Naive thymus-derived CD4-positive, alpha-beta T cell (primary cell): ENCODE measurements at regions not wholly inside any gene's neighbourhood (a gene's known extent, or its start where the extent isn't known, plus 50 kb on each side); places are given as distances from the start of the nearest gene placed in this dataset.
A peak's percentile ranks its signal among the peaks of the same experiment; 100 is the strongest.
"Not testable (repeated sequence)": the region's sequence is repeated elsewhere in the genome, so short reads cannot be mapped to it uniquely, and the experiment has no call there.

Source experiments
- ATAC-seq: fragments of 150-1000 bp; cut with Tn5 transposase; 2 replicates; pipeline ENCODE4 v1.10.0; 2021; ENCODE audit warnings: mild to moderate bottlenecking, moderate library complexity
- CTCF ChIA-PET: fragments of 350-600 bp; sonication (Branson Sonifier 250); formaldehyde crosslinking; loops from one replicate; lab custom pipeline; 2021; ENCODE audit warnings: antibody characterized with exemption; lab: Charles Lee
- POLR2A ChIA-PET: fragments of 350-600 bp; sonication (Branson Sonifier 250); formaldehyde crosslinking; loops from one replicate; lab custom pipeline; 2021; ENCODE audit warnings: antibody characterized with exemption, inconsistent platforms; lab: Charles Lee
- DNase-seq, 9 donors: peaks; one replicate each; pipeline versions ENCODE4 v3.0.0 to v3.0.0-alpha.2; 2020 to 2022; ENCODE audit warnings: mixed read lengths in 1 of 9
- H3K27ac ChIP-seq: one replicate; pipeline ENCODE4 v1.7.0; 2013; ENCODE audit warnings: mild to moderate bottlenecking, low read depth, low read length, moderate library complexity
- H3K27me3 ChIP-seq, 2 donors: one replicate each; pipeline ENCODE4 v1.7.0; 2013; ENCODE audit warnings: low read length in 2 of 2, mild to moderate bottlenecking in 2 of 2, moderate library complexity in 2 of 2; ENCODE audit not compliant: control insufficient read depth in 2 of 2, insufficient read depth in 2 of 2
- H3K36me3 ChIP-seq, 3 experiments: 1 replicate in 2 of 3; 2 replicates in 1 of 3; pipeline ENCODE4 v1.7.0; 2013; ENCODE audit warnings: low read length in 3 of 3, mild to moderate bottlenecking in 3 of 3, moderate library complexity in 1 of 3; ENCODE audit not compliant: insufficient read depth in 3 of 3, control insufficient read depth in 2 of 3
- H3K4me1 ChIP-seq, 2 donors: one replicate each; pipeline ENCODE4 v1.7.0; 2013; ENCODE audit warnings: low read length in 2 of 2, mild to moderate bottlenecking in 2 of 2, moderate library complexity in 1 of 2; ENCODE audit not compliant: control insufficient read depth in 2 of 2, insufficient read depth in 2 of 2
- H3K4me3 ChIP-seq: 2 replicates; pipeline ENCODE4 v1.7.0; 2013; ENCODE audit warnings: mild to moderate bottlenecking, low read length
- H3K9me3 ChIP-seq, 3 experiments: 1 replicate in 2 of 3; 2 replicates in 1 of 3; pipeline ENCODE4 v1.7.0; 2013; ENCODE audit warnings: low read length in 3 of 3; ENCODE audit not compliant: control insufficient read depth in 2 of 3
- H3K27ac Mint-ChIP-seq, 9 donors: one replicate each; pipeline ENCODE4 v1.8.0; 2020 to 2022; ENCODE audit warnings: mixed read lengths in 9 of 9, mild to moderate bottlenecking in 8 of 9, moderate library complexity in 5 of 9, inconsistent platforms in 2 of 9
- H3K27me3 Mint-ChIP-seq, 5 donors: one replicate each; pipeline ENCODE4 v1.8.0; 2021 to 2022; ENCODE audit warnings: mixed read lengths in 5 of 5, mild to moderate bottlenecking in 1 of 5
- H3K36me3 Mint-ChIP-seq, 5 donors: one replicate each; pipeline ENCODE4 v1.8.0; 2020 to 2022; ENCODE audit warnings: mixed read lengths in 5 of 5, mild to moderate bottlenecking in 3 of 5, inconsistent platforms in 1 of 5
- H3K4me1 Mint-ChIP-seq, 7 donors: one replicate each; pipeline ENCODE4 v1.8.0; 2020 to 2022; ENCODE audit warnings: mixed read lengths in 7 of 7, mild to moderate bottlenecking in 3 of 7, inconsistent platforms in 1 of 7
- H3K4me3 Mint-ChIP-seq, 10 donors: one replicate each; pipeline ENCODE4 v1.8.0; 2020 to 2022; ENCODE audit warnings: mild to moderate bottlenecking in 10 of 10, mixed read lengths in 10 of 10, moderate library complexity in 6 of 10, inconsistent platforms in 2 of 10
- H3K9me3 Mint-ChIP-seq, 11 donors: one replicate each; pipeline ENCODE4 v1.8.0; 2020 to 2022; ENCODE audit warnings: mixed read lengths in 11 of 11, mild to moderate bottlenecking in 4 of 11, inconsistent platforms in 1 of 11, moderate library complexity in 1 of 11
- intact Hi-C, 2 donors: fragments of 100-400 bp; cut with micrococcal nuclease; formaldehyde crosslinking; loops; one replicate each; pipeline ENCODE4 v1.15.1; 2023

- H3K27me3 Mint-ChIP-seq: peaks cover 0 to 23% (median 5%) of the 10 kb centered on the region in 5 donors
- H3K36me3 Mint-ChIP-seq, CTCF ChIA-PET, H3K9me3 ChIP-seq, H3K4me1 ChIP-seq, H3K4me3 ChIP-seq, H3K27me3 ChIP-seq, ATAC-seq, H3K27ac ChIP-seq, H3K9me3 Mint-ChIP-seq, POLR2A ChIA-PET, DNase-seq, intact Hi-C loops, H3K36me3 ChIP-seq: not testable (repeated sequence)
- H3K27ac Mint-ChIP-seq: peak overlapping the region in 8 of 9 donors; percentile 3 to 94 (median 54)
- H3K4me1 Mint-ChIP-seq: peaks cover 2 to 27% (median 20%) of the 10 kb centered on the region in 7 donors
- H3K4me3 Mint-ChIP-seq: peak overlapping the region in 8 of 10 donors; percentile 1 to 56 (median 32)
These were observed 127.0 kb downstream of the ART5 start for GRCh38 chr11:3514635-3515424.

GRCh38 chr11:3513311-3513710, 128.5 kb downstream of the ART5 start:
- Mint-ChIP-seq H3K27ac (peak overlapping the region in 5 of 9 donors; percentile 62 to 95 (median 73)), H3K4me1 (peaks cover 2 to 27% (median 20%) of the 10 kb centered on the region in 7 donors), H3K27me3 (peaks cover 0 to 20% (median 0%) of the 10 kb centered on the region in 5 donors), H3K4me3 (peak overlapping the region in 3 of 10 donors; percentile 61 to 72 (median 70))
- H3K4me1 ChIP-seq, DNase-seq, CTCF ChIA-PET, H3K9me3 Mint-ChIP-seq, H3K27ac ChIP-seq, H3K9me3 ChIP-seq, ATAC-seq, H3K36me3 Mint-ChIP-seq, H3K36me3 ChIP-seq, H3K4me3 ChIP-seq, POLR2A ChIA-PET, intact Hi-C loops, H3K27me3 ChIP-seq: not testable (repeated sequence)

DNA sequence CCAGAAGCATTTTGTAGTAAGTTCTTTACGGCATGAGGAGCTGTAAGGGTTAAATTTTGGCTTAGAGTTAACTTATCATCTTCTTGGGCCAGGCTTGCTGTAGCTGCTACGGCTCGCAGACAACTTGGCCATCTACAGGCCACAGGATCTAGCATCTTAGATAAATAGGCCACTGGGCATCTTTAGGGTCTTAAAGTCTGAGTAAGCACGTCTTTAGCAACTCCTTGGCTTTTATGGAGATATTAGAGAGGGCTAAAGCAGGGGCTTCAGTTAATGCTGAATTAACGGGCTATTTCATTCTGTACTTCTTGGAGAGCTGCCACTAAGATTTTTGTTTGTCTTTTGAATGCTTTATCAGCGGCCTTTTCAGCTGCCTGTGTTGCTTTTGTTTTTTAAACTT, 129.0 kb downstream of the ART5 start:
- Mint-ChIP-seq H3K27ac (peak overlapping the region; percentile 72 to 95 (median 85)), H3K4me1 (peaks cover 2 to 27% (median 20%) of the 10 kb centered on the region in 7 donors), H3K27me3 (peaks cover 0 to 20% (median 0%) of the 10 kb centered on the region in 5 donors), H3K4me3 (peak overlapping the region in 8 of 10 donors; percentile 39 to 72 (median 60))
- H3K36me3 ChIP-seq, H3K9me3 ChIP-seq, ATAC-seq, H3K27me3 ChIP-seq, CTCF ChIA-PET, H3K4me3 ChIP-seq, H3K4me1 ChIP-seq, H3K9me3 Mint-ChIP-seq, intact Hi-C loops, DNase-seq, H3K36me3 Mint-ChIP-seq, POLR2A ChIA-PET: not testable (repeated sequence)
- H3K27ac ChIP-seq: peak overlapping the region; percentile 60

- CTCF ChIA-PET, H3K9me3 ChIP-seq, H3K4me1 ChIP-seq, ATAC-seq, H3K4me3 ChIP-seq, intact Hi-C loops, H3K36me3 ChIP-seq, H3K27me3 ChIP-seq, H3K36me3 Mint-ChIP-seq, POLR2A ChIA-PET, H3K9me3 Mint-ChIP-seq: not testable (repeated sequence)
- DNase-seq: peak in 7 of 9 donors; percentile 32 to 58 (median 48)
- Mint-ChIP-seq H3K27ac (peak overlapping the region; percentile 72 to 95 (median 85)), H3K4me3 (peak overlapping the region; percentile 39 to 72 (median 56)), H3K27me3 (peaks cover 0 to 20% (median 0%) of the 10 kb centered on the region in 5 donors), H3K4me1 (peaks cover 2 to 27% (median 20%) of the 10 kb centered on the region in 7 donors)
- peak overlapping the region; percentile 60 for H3K27ac ChIP-seq
These were observed 129.6 kb downstream of the ART5 start for GRCh38 chr11:3512133-3512703.

GRCh38 chr11:3511416-3512132, 130.2 kb downstream of the ART5 start:
- H3K9me3 ChIP-seq, H3K36me3 ChIP-seq, H3K4me3 ChIP-seq, H3K9me3 Mint-ChIP-seq, H3K36me3 Mint-ChIP-seq, CTCF ChIA-PET, ATAC-seq, POLR2A ChIA-PET, H3K4me1 ChIP-seq, H3K27me3 ChIP-seq, intact Hi-C loops: not testable (repeated sequence)
- Mint-ChIP-seq H3K4me3 (peak overlapping the region; percentile 39 to 72 (median 56)), H3K27me3 (peaks cover 0 to 17% (median 0%) of the 10 kb centered on the region in 5 donors), H3K4me1 (peaks cover 2 to 27% (median 20%) of the 10 kb centered on the region in 7 donors), H3K27ac (peak overlapping the region; percentile 72 to 95 (median 85))
- DNase-seq: peak in 1 of 9 donors; percentile 3
- peak overlapping the region; percentile 40 for H3K27ac ChIP-seq

GRCh38 chr11:3509563-3509962, 130.6 kb upstream of the ZNF195 start:
- H3K27me3 Mint-ChIP-seq, H3K4me3 ChIP-seq, H3K27me3 ChIP-seq, CTCF ChIA-PET, H3K9me3 ChIP-seq, H3K4me3 Mint-ChIP-seq, POLR2A ChIA-PET, H3K27ac ChIP-seq, H3K27ac Mint-ChIP-seq, H3K4me1 ChIP-seq, intact Hi-C loops, H3K36me3 ChIP-seq, H3K9me3 Mint-ChIP-seq, DNase-seq, H3K36me3 Mint-ChIP-seq, ATAC-seq: not testable (repeated sequence)
- H3K4me1 Mint-ChIP-seq: peaks cover 2 to 22% (median 18%) of the 10 kb centered on the region in 7 donors
